Mesendoderm (in vitro differentiated cells): ENCODE measurements at regions not wholly inside any gene's neighbourhood (a gene's known extent, or its start where the extent isn't known, plus 50 kb on each side); places are given as distances from the start of the nearest gene placed in this dataset.

Experiments used
- DNase-seq: peaks from one replicate; pipeline ENCODE4 v3.0.0; 2013
- H2AK5ac ChIP-seq: 2 replicates; pipeline ENCODE4 v1.6.1; 2013; ENCODE audit warnings: low read length, inconsistent platforms
- H2BK120ac ChIP-seq: 2 replicates; pipeline ENCODE4 v1.6.1; 2013; ENCODE audit warnings: low read depth, mild to moderate bottlenecking, low read length, moderate library complexity, mixed read lengths
- H2BK15ac ChIP-seq: replicated peaks from 2 replicates; pipeline ENCODE4 v1.6.1; 2013; ENCODE audit warnings: low read depth, mild to moderate bottlenecking, moderate library complexity
- H2BK5ac ChIP-seq: 2 replicates; pipeline ENCODE4 v1.6.1; 2013; ENCODE audit warnings: low read length, inconsistent platforms
- H3K18ac ChIP-seq: 2 replicates; pipeline ENCODE4 v1.6.1; 2013; ENCODE audit warnings: mild to moderate bottlenecking, low read length, mixed read lengths
- H3K23ac ChIP-seq: one replicate; pipeline ENCODE4 v1.6.1; 2013; ENCODE audit warnings: low read length
- H3K27ac ChIP-seq: 2 replicates; pipeline ENCODE4 v1.5.1; 2013; ENCODE audit warnings: low read depth, mild to moderate bottlenecking, inconsistent platforms, low read length, moderate library complexity
- H3K27me3 ChIP-seq: 2 replicates; pipeline ENCODE4 v1.6.1; 2013; ENCODE audit warnings: low read length, control low read depth, mild to moderate bottlenecking, inconsistent platforms; ENCODE audit not compliant: insufficient read depth, poor library complexity
- H3K36me3 ChIP-seq: 2 replicates; pipeline ENCODE4 v1.6.1; 2013; ENCODE audit warnings: low read length, inconsistent platforms; ENCODE audit not compliant: control insufficient read depth, insufficient read depth
- H3K4ac ChIP-seq: one replicate; pipeline ENCODE4 v1.6.1; 2013; ENCODE audit warnings: low read depth, mild to moderate bottlenecking, low read length, moderate library complexity
- H3K4me1 ChIP-seq: 2 replicates; pipeline ENCODE4 v1.6.1; 2013; ENCODE audit warnings: low read depth, low read length, inconsistent platforms; ENCODE audit not compliant: control insufficient read depth
- H3K4me2 ChIP-seq: 2 replicates; pipeline ENCODE4 v1.6.1; 2013; ENCODE audit warnings: low read length
- H3K4me3 ChIP-seq: 2 replicates; pipeline ENCODE4 v1.5.1; 2013; ENCODE audit warnings: mild to moderate bottlenecking, low read length
- H3K56ac ChIP-seq: one replicate; pipeline ENCODE4 v1.6.1; 2013; ENCODE audit warnings: low read length
- H3K79me1 ChIP-seq: 2 replicates; pipeline ENCODE4 v1.6.1; 2013; ENCODE audit warnings: low read length, inconsistent platforms
- H3K79me2 ChIP-seq: 2 replicates; pipeline ENCODE4 v1.6.1; 2013; ENCODE audit warnings: mild to moderate bottlenecking, low read length; ENCODE audit not compliant: control insufficient read depth, insufficient read depth
- H3K9ac ChIP-seq: 2 replicates; pipeline ENCODE4 v1.6.1; 2013; ENCODE audit warnings: low read length, inconsistent platforms
- H4K5ac ChIP-seq: one replicate; pipeline ENCODE4 v1.6.1; 2013; ENCODE audit warnings: low read length
- H4K8ac ChIP-seq: one replicate; pipeline ENCODE4 v1.6.1; 2013; ENCODE audit warnings: low read depth, mild to moderate bottlenecking, control low read depth, low read length, moderate library complexity
- WGBS: extraction: QIAGEN DNeasy Blood & Tissue Kit; methylation state at CpG from one replicate; pipeline ENCODE4 v1.1.7; 2013; ENCODE audit warnings: low lambda C conversion rate, missing lambda C conversion rate; ENCODE audit not compliant: insufficient coverage; ENCODE audit errors: extremely low coverage; 5-methylcytosine and 5-hydroxymethylcytosine counted together

DNA sequence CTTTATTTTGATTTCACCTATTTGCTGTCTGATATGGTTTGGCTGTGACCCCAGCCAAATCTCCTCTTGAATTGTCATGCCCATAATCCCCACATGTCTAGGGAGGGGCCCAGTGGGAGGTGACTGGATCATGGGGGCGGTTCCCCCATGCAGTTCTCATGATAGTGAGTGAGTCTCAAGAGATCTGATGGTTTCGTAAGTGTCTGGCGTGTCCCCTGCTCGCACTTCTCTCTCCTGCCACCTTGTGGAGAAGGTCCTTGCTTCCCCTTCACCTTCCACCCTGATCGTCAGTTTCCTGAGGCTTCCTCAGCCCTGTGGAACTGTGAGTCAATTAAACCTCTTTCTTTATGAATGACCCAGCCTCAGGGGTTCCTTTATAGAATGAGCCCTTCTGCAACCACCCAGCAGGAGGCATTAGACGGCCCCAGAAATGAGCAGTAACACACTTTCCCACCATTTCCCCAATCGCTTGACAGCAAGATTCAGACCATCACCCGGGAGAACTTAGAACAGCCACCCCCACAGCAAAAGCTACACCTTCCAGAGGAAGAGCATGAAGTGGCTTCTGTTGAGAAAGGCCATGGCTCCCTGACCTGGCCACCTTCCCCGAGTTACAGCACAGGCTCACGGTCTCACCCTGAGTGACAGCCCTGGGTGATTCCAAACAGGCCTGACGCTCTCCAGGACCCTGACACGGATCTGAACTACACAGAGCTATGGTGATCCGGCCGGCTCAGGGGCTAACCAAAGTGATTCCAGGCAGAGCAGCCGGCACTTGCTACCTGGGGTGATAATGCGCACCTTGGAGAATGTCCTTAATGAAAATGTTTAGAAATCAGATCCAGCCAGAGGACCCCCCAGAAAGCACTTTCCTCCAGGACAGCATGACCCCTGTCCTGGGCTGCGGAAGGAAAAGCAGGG lies 131.2 kb upstream of the CDH4 start:
- Histone ChIP-seq H3K56ac (no peak overlapping the region), H3K36me3 (no peaks in the 10 kb centered on the region), H2AK5ac (no peak overlapping the region), H3K4me2 (no peak overlapping the region), H3K27me3 (no peaks in the 10 kb centered on the region), H3K27ac (no peak overlapping the region), H2BK15ac (no peak overlapping the region), H3K18ac (no peak overlapping the region), H3K4ac (no peak overlapping the region), H3K79me2 (no peaks in the 10 kb centered on the region), H2BK120ac (no peak overlapping the region), H4K5ac (no peak overlapping the region), H3K4me3 (no peak overlapping the region), H3K4me1 (no peaks in the 10 kb centered on the region), H3K9ac (no peak overlapping the region), H3K79me1 (no peaks in the 10 kb centered on the region), H4K8ac (no peak overlapping the region), H2BK5ac (no peak overlapping the region), H3K23ac (no peak overlapping the region)
- WGBS: no CpG with 5 or more reads among the region's 17 CpGs
- DNase-seq: peak; percentile 90

DNA sequence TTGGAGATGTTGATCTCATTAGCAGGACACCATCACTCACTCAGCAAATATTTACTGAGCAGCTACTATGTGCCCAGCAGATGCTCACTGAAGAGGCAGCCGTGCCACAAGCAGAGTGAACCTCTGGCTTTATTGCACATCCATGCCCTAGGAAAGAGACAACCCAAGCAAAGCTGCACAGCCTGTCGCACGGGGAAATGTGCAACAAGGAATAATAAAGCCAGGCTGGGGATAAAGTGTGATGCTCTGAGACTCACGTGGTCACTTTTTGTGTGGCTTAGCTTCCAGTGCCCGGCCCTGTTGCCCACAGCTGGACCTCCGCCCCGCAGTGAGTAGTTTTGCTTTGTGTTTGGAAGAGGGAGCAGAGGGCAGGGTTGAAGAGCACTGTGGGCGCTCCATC lies 130.4 kb upstream of the CDH4 start:
- no peaks in the 10 kb centered on the region for H3K4me1 ChIP-seq
- no peak overlapping the region for H4K8ac ChIP-seq
- H3K4me2 ChIP-seq: no peak overlapping the region
- H3K79me1 ChIP-seq: no peaks in the 10 kb centered on the region
- no peak for DNase-seq
- no peak overlapping the region for H2BK15ac ChIP-seq
- H3K79me2 ChIP-seq: no peaks in the 10 kb centered on the region
- H3K27ac ChIP-seq: no peak overlapping the region
- H3K4me3 ChIP-seq: no peak overlapping the region
- H2AK5ac ChIP-seq: no peak overlapping the region
- H4K5ac ChIP-seq: no peak overlapping the region
- no peak overlapping the region for H3K56ac ChIP-seq
- H2BK120ac ChIP-seq: no peak overlapping the region
- no peaks in the 10 kb centered on the region for H3K27me3 ChIP-seq
- no peak overlapping the region for H3K18ac ChIP-seq
- no peak overlapping the region for H3K23ac ChIP-seq
- WGBS: no CpG with 5 or more reads among the region's 8 CpGs
- H2BK5ac ChIP-seq: no peak overlapping the region
- no peak overlapping the region for H3K4ac ChIP-seq
- H3K36me3 ChIP-seq: no peaks in the 10 kb centered on the region
- no peak overlapping the region for H3K9ac ChIP-seq

DNA sequence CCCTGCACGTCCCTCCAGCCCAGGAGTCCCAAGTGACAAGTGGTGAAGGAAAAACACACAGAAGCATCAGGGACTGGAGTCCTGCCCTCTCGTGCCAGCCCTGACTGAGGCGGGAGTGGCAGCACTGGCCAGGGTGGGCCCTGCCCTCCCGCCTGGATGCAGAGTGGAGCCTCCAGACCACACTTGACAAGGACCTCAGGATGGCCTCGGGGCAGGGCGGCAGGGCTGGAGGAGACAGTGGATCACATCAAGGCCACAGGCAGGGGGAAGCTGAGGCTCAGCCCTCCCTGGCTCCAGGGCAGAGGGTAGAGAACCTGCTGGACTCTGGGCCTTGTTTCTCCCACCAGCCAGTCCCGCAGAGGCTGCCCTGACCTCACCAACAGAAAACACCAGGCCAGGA lies 128.8 kb upstream of the CDH4 start:
- Histone ChIP-seq H4K5ac (no peak overlapping the region), H3K27me3 (no peaks in the 10 kb centered on the region), H3K27ac (no peak overlapping the region), H3K18ac (no peak overlapping the region), H3K4me3 (no peak overlapping the region), H3K56ac (no peak overlapping the region), H2AK5ac (no peak overlapping the region), H3K79me2 (no peaks in the 10 kb centered on the region), H3K9ac (no peak overlapping the region), H3K4ac (no peak overlapping the region), H3K4me1 (no peaks in the 10 kb centered on the region), H3K79me1 (no peaks in the 10 kb centered on the region), H3K36me3 (no peaks in the 10 kb centered on the region), H3K23ac (no peak overlapping the region), H2BK5ac (no peak overlapping the region), H4K8ac (no peak overlapping the region), H2BK15ac (no peak overlapping the region), H2BK120ac (no peak overlapping the region), H3K4me2 (no peak overlapping the region)
- no CpG with 5 or more reads among the region's 7 CpGs for WGBS
- no peak for DNase-seq

DNA sequence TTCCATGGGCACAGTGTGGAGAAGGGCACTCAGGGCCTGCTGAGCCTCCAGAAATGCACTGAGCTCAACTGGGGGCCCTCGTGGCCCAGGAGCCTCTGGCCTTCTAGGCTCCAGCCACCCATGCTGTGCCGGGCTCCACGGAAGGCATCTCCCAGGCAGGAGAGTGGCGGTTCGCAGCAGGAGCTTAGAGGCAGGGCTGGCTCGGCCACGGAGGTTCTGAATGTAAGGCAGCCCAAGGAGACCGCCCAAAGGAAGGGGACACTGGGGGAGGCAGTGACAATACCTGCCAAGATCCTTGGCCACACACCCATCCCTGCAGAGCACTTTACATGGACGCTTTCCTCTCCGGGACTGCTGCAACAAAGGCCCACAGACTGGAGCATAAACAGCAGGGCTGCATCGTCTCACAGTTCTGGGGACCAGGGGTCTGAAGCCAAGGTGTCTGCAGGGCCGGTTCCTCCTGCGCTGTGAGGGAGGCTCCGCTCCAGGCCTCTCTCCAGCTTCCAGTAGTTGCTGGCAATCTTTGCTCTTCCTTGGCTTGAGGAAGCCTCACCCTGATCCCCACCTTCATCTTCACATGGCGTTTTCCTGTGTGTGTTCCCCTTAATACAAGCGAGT lies 128.2 kb upstream of the CDH4 start:
- no peak overlapping the region for H4K8ac ChIP-seq
- no CpG with 5 or more reads among the region's 16 CpGs for WGBS
- no peaks in the 10 kb centered on the region for H3K36me3 ChIP-seq
- no peak overlapping the region for H2BK5ac ChIP-seq
- H3K4me3 ChIP-seq: no peak overlapping the region
- DNase-seq: no peak
- no peak overlapping the region for H3K23ac ChIP-seq
- no peak overlapping the region for H2BK120ac ChIP-seq
- H3K9ac ChIP-seq: no peak overlapping the region
- H3K4ac ChIP-seq: no peak overlapping the region
- no peak overlapping the region for H4K5ac ChIP-seq
- H3K79me2 ChIP-seq: no peaks in the 10 kb centered on the region
- no peak overlapping the region for H3K56ac ChIP-seq
- no peaks in the 10 kb centered on the region for H3K4me1 ChIP-seq
- H3K79me1 ChIP-seq: no peaks in the 10 kb centered on the region
- H2BK15ac ChIP-seq: no peak overlapping the region
- no peak overlapping the region for H2AK5ac ChIP-seq
- H3K27me3 ChIP-seq: no peaks in the 10 kb centered on the region
- H3K18ac ChIP-seq: no peak overlapping the region
- H3K4me2 ChIP-seq: no peak overlapping the region
- no peak overlapping the region for H3K27ac ChIP-seq

DNA sequence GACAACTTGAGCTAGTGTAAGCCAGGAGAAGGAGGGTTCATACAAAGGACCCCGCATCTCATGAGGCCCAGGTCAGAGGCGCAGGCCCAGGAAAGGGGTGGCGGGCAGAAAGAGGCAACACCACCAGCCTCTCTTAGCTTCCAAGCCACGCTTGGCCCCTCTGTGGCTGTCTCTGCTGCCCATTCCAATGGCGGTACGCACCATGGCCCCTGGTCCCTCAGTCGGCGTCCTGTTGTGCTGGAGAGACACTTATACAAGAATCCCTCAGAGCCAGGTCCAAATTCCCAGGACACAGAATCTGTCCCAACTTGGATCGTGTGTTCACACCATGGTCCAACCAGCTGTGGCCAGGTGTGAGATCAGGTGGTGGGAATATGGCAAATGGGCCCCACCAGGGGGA lies 127.0 kb upstream of the CDH4 start:
- Histone ChIP-seq H3K18ac (no peak overlapping the region), H4K8ac (no peak overlapping the region), H3K27me3 (no peaks in the 10 kb centered on the region), H2BK120ac (no peak overlapping the region), H3K36me3 (no peaks in the 10 kb centered on the region), H3K4me2 (no peak overlapping the region), H2BK15ac (no peak overlapping the region), H3K9ac (no peak overlapping the region), H3K79me2 (no peaks in the 10 kb centered on the region), H2AK5ac (no peak overlapping the region), H3K79me1 (no peaks in the 10 kb centered on the region), H3K27ac (no peak overlapping the region), H3K4me1 (no peaks in the 10 kb centered on the region), H4K5ac (no peak overlapping the region), H3K4ac (no peak overlapping the region), H3K56ac (no peak overlapping the region), H3K23ac (no peak overlapping the region), H2BK5ac (no peak overlapping the region), H3K4me3 (no peak overlapping the region)
- no peak for DNase-seq
- WGBS: no CpG with 5 or more reads among the region's 9 CpGs
